Caki2 (cell line): ENCODE measurements at regions not wholly inside any gene's neighbourhood (a gene's known extent, or its start where the extent isn't known, plus 50 kb on each side); places are given as distances from the start of the nearest gene placed in this dataset.

Experiments used
- DNase-seq: peaks from one replicate; pipeline ENCODE4 v3.0.0-alpha.2; 2015; ENCODE audit warnings: low read depth
- in situ Hi-C: cut with HindIII; loops from 2 replicates; pipeline ENCODE4 v1.10.0; 2016; ENCODE audit warnings: low sequenced_read_pairs, low pct_unique_long_range_greater_than_20kb, mixed read lengths

- DNase-seq, result no peak
- in situ Hi-C loops, result no loop called here
Measured at GRCh38 chr10:64067009-64067606, 545.9 kb downstream of the REEP3 start.

- in situ Hi-C loops, result no loop called here
- DNase-seq, result no peak
Measured at GRCh38 chr10:64067859-64068258, 546.7 kb downstream of the REEP3 start.

GRCh38 chr10:64070241-64070640 lies 549.0 kb downstream of the REEP3 start:
- in situ Hi-C loops, result no loop called here
- no peak for DNase-seq

DNA sequence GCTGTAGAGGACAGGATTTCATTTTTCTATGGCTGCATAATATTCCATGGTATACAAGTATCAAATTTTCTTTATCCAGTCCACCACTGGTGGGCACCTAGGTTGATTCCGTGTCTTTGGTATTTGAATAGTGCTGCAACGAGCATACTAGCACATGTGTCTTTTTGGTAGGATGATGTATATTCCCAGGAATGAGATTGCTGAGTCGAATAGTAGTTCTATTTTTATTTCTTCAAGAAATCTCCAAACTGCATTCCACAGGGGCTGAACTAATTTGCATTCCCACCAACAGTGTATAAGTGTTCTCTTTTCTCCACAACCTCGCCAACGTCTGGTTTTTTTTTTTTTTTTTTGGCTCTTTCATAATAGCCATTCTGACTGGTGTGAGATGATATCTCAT lies 550.0 kb downstream of the REEP3 start:
- in situ Hi-C loops, result no loop called here
- no peak for DNase-seq

- no peak for DNase-seq
- in situ Hi-C loops, result no loop called here
Measured at GRCh38 chr10:64075604-64076003, 554.4 kb downstream of the REEP3 start.

GRCh38 chr10:64076322-64076940 lies 555.2 kb downstream of the REEP3 start:
- in situ Hi-C loops, result no loop called here
- no peak for DNase-seq

DNA sequence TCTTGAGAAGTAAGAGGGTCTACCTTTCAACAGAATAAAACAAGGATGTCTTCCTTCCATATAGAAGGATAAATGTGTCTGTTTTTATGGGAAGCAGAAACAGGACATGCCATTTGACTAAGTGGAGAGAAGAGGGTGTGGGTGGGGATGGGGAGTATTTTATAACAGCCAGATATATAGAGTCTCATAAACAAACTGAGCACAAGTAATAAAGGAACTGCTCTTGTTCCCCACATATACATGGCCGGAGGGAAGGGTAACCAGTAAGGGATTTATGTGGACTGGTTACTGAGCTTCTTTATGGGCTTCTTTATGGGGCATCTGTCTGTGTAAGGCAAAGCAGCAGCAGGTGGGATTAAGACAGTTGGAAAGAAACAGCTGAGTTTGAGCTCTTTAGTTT lies 558.1 kb downstream of the REEP3 start:
- in situ Hi-C loops, result no loop called here
- DNase-seq, result no peak

- in situ Hi-C loops, result no loop called here
- no peak for DNase-seq
Measured at GRCh38 chr10:64080071-64080470, 558.9 kb downstream of the REEP3 start.

DNA sequence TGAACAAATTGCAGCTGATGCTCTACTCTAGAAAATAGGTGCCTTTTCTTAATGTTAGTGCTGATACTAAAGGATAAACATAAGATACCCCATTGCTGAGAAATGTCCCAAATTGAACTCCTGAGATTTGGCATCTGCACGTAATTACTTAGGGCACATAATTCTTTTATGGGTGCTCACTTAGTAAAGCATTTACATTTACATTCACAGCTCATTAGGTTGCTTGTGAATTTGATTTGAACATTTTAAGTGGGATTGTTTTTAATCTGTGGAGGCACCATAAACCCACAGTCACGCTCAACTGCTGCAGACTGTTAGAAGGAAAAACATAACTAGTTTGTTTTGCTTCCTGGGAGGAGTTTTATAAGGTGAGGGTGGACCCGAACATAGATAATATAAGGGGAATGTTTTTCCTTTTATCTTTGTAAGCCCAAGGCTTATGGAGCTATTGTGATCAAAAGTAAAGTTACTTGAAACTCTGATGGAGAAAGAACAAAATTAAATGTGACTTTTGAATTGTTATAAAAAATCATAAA lies 560.8 kb downstream of the REEP3 start:
- in situ Hi-C loops, result no loop called here
- DNase-seq, result no peak

DNA sequence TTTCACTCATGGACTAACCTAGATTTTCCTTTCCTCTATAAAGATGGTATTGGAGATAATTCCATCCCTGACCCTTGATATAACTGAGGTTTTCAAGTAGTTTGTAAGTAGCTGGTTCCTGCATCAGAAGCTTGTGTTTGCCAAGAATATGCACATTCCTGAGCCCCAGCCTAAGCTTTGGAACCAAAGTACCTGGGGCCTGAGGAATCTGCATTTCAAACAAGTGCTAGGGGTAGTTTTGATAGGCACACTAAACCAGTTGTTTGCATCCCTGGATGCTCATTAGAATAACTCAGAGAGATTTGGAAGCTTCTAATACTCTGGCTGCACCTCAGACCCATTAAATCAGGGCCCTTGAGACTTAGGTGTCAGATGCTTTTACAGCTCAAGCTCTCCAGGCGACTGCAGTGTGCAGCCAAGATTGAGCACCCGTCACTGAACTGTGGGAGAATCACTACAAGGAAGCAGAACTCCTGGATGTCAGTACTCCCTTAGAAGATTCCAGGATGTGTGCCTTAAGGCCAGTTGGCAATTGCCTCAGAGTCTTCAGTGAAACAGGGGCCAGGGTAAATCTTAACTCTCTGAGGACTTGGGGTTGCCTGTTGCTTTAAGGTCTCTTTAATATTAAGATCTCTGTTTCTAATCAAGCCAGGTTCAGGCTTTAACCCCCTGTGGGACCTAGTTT lies 565.0 kb downstream of the REEP3 start:
- DNase-seq, result no peak
- in situ Hi-C loops, result no loop called here

GRCh38 chr10:64089648-64090047 lies 568.4 kb downstream of the REEP3 start:
- no peak for DNase-seq
- in situ Hi-C loops, result no loop called here

DNA sequence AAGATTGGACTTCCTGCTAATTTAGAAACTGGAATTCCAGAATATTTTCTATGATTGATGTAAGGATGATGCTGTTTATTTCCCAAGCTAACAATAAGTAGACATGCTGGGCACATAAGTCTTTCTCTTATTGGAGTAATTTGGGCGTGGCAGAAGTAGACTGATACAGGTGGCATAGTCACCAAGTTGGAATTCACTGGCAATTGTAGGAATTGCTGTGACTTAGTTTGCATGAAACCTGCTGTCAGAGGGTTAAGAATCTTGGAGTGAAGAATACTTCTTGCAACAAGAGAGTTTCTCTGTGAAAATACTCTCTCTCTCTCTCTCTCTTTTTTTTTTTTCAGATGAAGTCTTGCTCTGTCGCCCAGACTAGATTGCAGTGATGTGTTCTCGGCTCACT lies 569.7 kb downstream of the REEP3 start:
- no peak for DNase-seq
- in situ Hi-C loops, result no loop called here

GRCh38 chr10:64091897-64092296 lies 570.7 kb downstream of the REEP3 start:
- DNase-seq, result no peak
- in situ Hi-C loops, result no loop called here

GRCh38 chr10:64093304-64093703 lies 572.1 kb downstream of the REEP3 start:
- in situ Hi-C loops, result no loop called here
- DNase-seq, result no peak

GRCh38 chr10:64093946-64094535 lies 572.8 kb downstream of the REEP3 start:
- in situ Hi-C loops, result no loop called here
- no peak for DNase-seq

GRCh38 chr10:64096941-64097340 lies 575.7 kb downstream of the REEP3 start:
- in situ Hi-C loops, result no loop called here
- DNase-seq, result no peak

DNA sequence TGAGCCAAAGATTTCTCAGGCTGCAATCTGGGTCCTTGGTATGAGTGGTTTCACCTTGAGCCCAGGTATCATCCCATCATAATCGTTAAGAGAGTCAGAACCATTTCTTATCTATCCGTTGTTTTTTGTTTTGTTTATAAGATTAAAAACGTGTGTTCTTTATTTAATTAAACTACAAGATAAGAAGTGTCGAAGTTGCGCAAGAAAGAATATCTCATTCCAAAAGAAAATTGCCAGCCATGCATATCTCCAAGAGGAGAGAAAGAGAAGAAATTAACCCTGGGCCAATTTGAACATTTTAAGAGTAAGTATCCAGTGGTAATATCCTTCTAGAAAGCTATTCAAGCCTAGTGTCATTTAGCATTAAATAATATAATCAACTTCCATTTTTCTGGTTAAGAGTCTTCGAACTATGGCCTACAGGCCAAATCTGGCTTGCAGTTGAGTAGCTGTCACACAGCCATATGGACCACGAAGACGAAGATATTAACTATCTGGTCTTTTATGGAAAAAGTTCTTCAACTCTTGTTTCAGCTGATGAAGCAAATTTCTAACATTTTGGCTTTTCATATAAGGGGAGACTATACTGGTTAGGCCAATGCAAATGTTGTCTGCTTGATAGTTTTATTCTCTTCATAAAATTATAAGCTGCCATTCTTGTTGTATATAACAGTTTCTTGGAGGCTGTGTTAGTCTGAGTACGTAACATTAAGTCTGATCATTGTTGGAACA lies 576.4 kb downstream of the REEP3 start:
- no peak for DNase-seq
- in situ Hi-C loops, result no loop called here

- DNase-seq, result no peak
- in situ Hi-C loops, result no loop called here
Measured at GRCh38 chr10:64098994-64099393, 577.8 kb downstream of the REEP3 start.
